WTC11 (cell line): ENCODE measurements at regions not wholly inside any gene's neighbourhood (a gene's known extent, or its start where the extent isn't known, plus 50 kb on each side); places are given as distances from the start of the nearest gene placed in this dataset.

Experiments used
- ATAC-seq: fragments of 200-7000 bp; cut with Tn5 transposase; 2 replicates; pipeline ENCODE4 v1.10.0; 2021; ENCODE audit warnings: mild to moderate bottlenecking, moderate library complexity
- CTCF ChIA-PET: fragments of 300-600 bp; sonication (Branson Sonifier 250); formaldehyde crosslinking; loops from one replicate; lab custom pipeline; 2021; ENCODE audit warnings: antibody characterized with exemption; lab: Charles Lee
- POLR2A ChIA-PET: fragments of 350-600 bp; sonication (Branson Sonifier 250); formaldehyde crosslinking; loops from one replicate; lab custom pipeline; 2021; ENCODE audit warnings: antibody characterized with exemption; lab: Charles Lee
- DNase-seq: peaks from one replicate; pipeline ENCODE4 v3.0.0; 2021; ENCODE audit warnings: low spot score
- H3K27ac Mint-ChIP-seq: 2 replicates; pipeline ENCODE4 v1.8.0; 2021; ENCODE audit warnings: mixed read lengths
- H3K27me3 Mint-ChIP-seq: 2 replicates; pipeline ENCODE4 v1.8.0; 2021; ENCODE audit warnings: low read depth, mild to moderate bottlenecking, moderate library complexity, mixed read lengths
- H3K36me3 Mint-ChIP-seq: 2 replicates; pipeline ENCODE4 v1.8.0; 2021; ENCODE audit warnings: mixed read lengths
- H3K4me1 Mint-ChIP-seq: 2 replicates; pipeline ENCODE4 v1.8.0; 2022; ENCODE audit warnings: mixed read lengths
- H3K4me3 Mint-ChIP-seq: 2 replicates; pipeline ENCODE4 v1.8.0; 2021; ENCODE audit warnings: mild to moderate bottlenecking, moderate library complexity, mixed read lengths
- H3K9me3 Mint-ChIP-seq: 2 replicates; pipeline ENCODE4 v1.8.0; 2021; ENCODE audit warnings: mixed read lengths
- CREB1 ChIP-seq: sonication (generic); formaldehyde crosslinking; IDR thresholded peaks from 2 replicates; pipeline ENCODE4 v1.8.0; 2023; ENCODE audit warnings: mild to moderate bottlenecking, missing genetic modification reagents
- ESRRA ChIP-seq: sonication (generic); formaldehyde crosslinking; IDR thresholded peaks from 2 replicates; pipeline ENCODE4 v1.8.1; 2022; ENCODE audit warnings: mild to moderate bottlenecking, missing genetic modification reagents, borderline replicate concordance
- NFATC4 ChIP-seq: fragments of 250-450 bp; sonication (Bioruptor Pico); IDR thresholded peaks from 2 replicates; pipeline ENCODE4 v1.9.0; 2021; ENCODE audit warnings: mild to moderate bottlenecking
- ZNF138 ChIP-seq: sonication (generic); formaldehyde crosslinking; conservative IDR thresholded peaks from 2 replicates; pipeline ENCODE4 v1.8.1; 2022; ENCODE audit warnings: mild to moderate bottlenecking, moderate library complexity, missing genetic modification reagents
- ZNF232 ChIP-seq: sonication (generic); formaldehyde crosslinking; IDR thresholded peaks from 2 replicates; pipeline ENCODE4 v1.8.0; 2022; ENCODE audit warnings: mild to moderate bottlenecking, missing genetic modification reagents
- ZNF263 ChIP-seq: sonication (generic); formaldehyde crosslinking; IDR thresholded peaks from 2 replicates; pipeline ENCODE4 v1.8.1; 2022; ENCODE audit warnings: low read depth, mild to moderate bottlenecking, moderate library complexity, missing genetic modification reagents
- TF ChIP-seq, protein P1 (sequence below): sonication (generic); formaldehyde crosslinking; IDR thresholded peaks from 2 replicates; pipeline ENCODE4 v1.8.1; 2022; ENCODE audit warnings: low read depth, mild to moderate bottlenecking, moderate library complexity, missing genetic modification reagents, borderline replicate concordance
- TF ChIP-seq, protein P2 (sequence below): fragments of 250-450 bp; sonication (Bioruptor Pico); IDR thresholded peaks from 2 replicates; pipeline ENCODE4 v1.9.0; 2021; ENCODE audit warnings: mild to moderate bottlenecking
- TF ChIP-seq, protein P3 (sequence below): sonication (generic); formaldehyde crosslinking; IDR thresholded peaks from 2 replicates; pipeline ENCODE4 v1.8.1; 2023; ENCODE audit warnings: mild to moderate bottlenecking, missing genetic modification reagents, moderate library complexity
- TF ChIP-seq, protein P4 (sequence below): fragments of 250-450 bp; sonication (Bioruptor Pico); IDR thresholded peaks from 2 replicates; pipeline ENCODE4 v1.9.0; 2021; ENCODE audit warnings: moderate library complexity, mild to moderate bottlenecking, inconsistent platforms, borderline replicate concordance
- TF ChIP-seq, protein P5 (sequence below): fragments of 250-450 bp; sonication (Bioruptor Pico); conservative IDR thresholded peaks from 2 replicates; pipeline ENCODE4 v1.9.0; 2021; ENCODE audit warnings: mild to moderate bottlenecking
- TF ChIP-seq, protein P6 (sequence below): sonication (generic); formaldehyde crosslinking; conservative IDR thresholded peaks from 2 replicates; pipeline ENCODE4 v1.8.1; 2022; ENCODE audit warnings: mild to moderate bottlenecking, missing genetic modification reagents
- TF ChIP-seq, protein P7 (sequence below): sonication (generic); formaldehyde crosslinking; IDR thresholded peaks from 2 replicates; pipeline ENCODE4 v1.8.1; 2022; ENCODE audit warnings: missing genetic modification reagents, borderline replicate concordance
- TF ChIP-seq, protein P8 (sequence below): sonication (generic); formaldehyde crosslinking; IDR thresholded peaks from 2 replicates; pipeline ENCODE4 v1.8.0; 2022; ENCODE audit warnings: mild to moderate bottlenecking, missing genetic modification reagents

DNA sequence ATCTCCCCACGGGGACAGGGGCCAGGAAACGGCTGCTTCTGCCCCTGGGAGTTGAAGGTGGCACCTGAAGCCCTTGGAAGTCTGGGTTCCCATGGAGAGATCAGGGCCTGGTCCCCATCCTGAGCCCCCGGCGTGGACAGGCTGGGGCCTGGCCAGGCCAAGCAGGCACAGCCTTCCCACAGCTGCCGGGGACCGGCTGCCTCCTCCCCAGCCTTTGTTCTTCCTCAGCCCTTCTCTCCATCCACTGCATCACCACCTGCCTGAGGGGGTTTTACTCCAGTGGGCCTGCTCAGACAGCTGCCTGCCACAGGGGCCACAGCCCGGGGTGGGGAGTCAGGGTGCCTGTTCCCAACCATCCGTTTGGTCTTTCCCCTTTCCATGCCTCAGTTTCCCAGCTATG, 187.7 kb downstream of the INHBB start (continued):
- TF ChIP-seq, protein P1, sequence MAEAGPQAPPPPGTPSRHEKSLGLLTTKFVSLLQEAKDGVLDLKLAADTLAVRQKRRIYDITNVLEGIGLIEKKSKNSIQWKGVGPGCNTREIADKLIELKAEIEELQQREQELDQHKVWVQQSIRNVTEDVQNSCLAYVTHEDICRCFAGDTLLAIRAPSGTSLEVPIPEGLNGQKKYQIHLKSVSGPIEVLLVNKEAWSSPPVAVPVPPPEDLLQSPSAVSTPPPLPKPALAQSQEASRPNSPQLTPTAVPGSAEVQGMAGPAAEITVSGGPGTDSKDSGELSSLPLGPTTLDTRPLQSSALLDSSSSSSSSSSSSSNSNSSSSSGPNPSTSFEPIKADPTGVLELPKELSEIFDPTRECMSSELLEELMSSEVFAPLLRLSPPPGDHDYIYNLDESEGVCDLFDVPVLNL (CRISPR knock-in tag) = no peak
- no peak for TF ChIP-seq CREB1 (CRISPR knock-in tag)
- TF ChIP-seq, protein P2, sequence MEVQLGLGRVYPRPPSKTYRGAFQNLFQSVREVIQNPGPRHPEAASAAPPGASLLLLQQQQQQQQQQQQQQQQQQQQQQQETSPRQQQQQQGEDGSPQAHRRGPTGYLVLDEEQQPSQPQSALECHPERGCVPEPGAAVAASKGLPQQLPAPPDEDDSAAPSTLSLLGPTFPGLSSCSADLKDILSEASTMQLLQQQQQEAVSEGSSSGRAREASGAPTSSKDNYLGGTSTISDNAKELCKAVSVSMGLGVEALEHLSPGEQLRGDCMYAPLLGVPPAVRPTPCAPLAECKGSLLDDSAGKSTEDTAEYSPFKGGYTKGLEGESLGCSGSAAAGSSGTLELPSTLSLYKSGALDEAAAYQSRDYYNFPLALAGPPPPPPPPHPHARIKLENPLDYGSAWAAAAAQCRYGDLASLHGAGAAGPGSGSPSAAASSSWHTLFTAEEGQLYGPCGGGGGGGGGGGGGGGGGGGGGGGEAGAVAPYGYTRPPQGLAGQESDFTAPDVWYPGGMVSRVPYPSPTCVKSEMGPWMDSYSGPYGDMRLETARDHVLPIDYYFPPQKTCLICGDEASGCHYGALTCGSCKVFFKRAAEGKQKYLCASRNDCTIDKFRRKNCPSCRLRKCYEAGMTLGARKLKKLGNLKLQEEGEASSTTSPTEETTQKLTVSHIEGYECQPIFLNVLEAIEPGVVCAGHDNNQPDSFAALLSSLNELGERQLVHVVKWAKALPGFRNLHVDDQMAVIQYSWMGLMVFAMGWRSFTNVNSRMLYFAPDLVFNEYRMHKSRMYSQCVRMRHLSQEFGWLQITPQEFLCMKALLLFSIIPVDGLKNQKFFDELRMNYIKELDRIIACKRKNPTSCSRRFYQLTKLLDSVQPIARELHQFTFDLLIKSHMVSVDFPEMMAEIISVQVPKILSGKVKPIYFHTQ = no peak
- TF ChIP-seq, protein P3, sequence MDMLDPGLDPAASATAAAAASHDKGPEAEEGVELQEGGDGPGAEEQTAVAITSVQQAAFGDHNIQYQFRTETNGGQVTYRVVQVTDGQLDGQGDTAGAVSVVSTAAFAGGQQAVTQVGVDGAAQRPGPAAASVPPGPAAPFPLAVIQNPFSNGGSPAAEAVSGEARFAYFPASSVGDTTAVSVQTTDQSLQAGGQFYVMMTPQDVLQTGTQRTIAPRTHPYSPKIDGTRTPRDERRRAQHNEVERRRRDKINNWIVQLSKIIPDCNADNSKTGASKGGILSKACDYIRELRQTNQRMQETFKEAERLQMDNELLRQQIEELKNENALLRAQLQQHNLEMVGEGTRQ (CRISPR knock-in tag) = no peak

DNA sequence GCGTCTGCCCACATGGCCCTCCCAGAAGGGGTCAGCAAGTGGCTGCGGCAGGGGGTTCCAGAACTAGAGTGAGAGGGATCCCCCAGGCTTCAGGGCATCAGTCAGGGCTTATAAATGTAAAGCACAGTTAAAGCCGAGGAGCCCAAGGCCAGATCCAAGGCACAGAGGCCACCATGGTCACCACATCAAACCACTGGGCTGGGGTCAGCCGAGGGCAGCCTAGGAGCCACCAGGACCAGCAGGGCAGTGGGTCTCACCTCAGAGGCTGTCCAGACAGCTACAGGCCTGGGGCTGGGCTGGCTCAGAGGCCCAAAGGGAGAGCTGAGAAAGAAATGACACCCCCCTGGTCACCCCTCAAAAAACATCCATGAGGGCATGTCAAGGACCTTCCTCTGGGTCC, 188.5 kb downstream of the INHBB start:
- Mint-ChIP-seq H3K4me3 (no peak overlapping the region), H3K27ac (no peak overlapping the region), H3K4me1 (no peaks in the 10 kb centered on the region), H3K9me3 (peaks cover 22% of the 10 kb centered on the region), H3K27me3 (peaks cover 32% of the 10 kb centered on the region), H3K36me3 (no peaks in the 10 kb centered on the region)
- ChIA-PET CTCF (interaction anchor here (3.0 kb wide), 1 partner anchor 13 kb away, joined by 13 read pairs; no protein-coding TSS in a partner anchor), POLR2A (no interaction called here)
- DNase-seq = no peak
- TF ChIP-seq, protein P4, sequence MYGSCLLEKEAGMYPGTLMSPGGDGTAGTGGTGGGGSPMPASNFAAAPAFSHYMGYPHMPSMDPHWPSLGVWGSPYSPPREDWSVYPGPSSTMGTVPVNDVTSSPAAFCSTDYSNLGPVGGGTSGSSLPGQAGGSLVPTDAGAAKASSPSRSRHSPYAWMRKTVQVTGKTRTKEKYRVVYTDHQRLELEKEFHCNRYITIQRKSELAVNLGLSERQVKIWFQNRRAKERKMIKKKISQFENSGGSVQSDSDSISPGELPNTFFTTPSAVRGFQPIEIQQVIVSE = no peak
- TF ChIP-seq, protein P5, sequence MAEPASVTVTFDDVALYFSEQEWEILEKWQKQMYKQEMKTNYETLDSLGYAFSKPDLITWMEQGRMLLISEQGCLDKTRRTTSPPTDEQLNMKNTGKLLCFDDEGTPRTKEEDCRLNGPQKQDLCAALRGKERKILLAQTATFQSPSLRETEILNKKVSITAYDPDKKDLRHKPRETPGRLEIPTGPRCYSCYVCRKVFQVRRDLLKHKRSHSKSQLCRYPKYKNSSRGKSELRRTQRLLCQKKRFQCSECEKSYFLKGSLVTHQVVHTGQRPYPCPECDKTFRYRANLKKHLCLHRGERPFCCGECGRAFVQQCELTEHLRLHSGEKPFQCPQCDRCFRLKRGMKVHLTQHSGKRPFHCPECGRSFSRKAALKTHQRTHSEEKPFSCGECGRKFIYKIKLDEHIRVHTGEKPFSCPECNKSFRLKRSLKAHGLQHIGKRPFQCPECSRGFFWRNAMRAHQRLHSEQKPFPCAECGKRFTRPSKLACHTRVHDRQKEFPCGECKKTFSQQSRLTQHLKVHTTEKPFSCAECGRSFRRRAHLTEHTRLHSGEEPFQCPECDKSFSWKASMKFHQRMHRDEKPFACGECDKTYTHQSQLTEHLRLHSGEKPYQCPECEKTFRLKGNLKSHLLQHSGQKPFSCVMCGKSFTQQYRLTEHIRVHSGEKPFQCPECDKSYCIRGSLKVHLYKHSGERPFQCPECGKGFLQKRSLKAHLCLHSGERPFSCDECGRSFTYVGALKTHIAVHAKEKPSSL = no peak
- TF ChIP-seq, protein P6, sequence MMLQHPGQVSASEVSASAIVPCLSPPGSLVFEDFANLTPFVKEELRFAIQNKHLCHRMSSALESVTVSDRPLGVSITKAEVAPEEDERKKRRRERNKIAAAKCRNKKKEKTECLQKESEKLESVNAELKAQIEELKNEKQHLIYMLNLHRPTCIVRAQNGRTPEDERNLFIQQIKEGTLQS (CRISPR knock-in tag) = no peak
- TF ChIP-seq ESRRA (CRISPR knock-in tag) (no peak), ZNF232 (CRISPR knock-in tag) (no peak), ZNF138 (CRISPR knock-in tag) (no peak), ZNF263 (CRISPR knock-in tag) (no peak), NFATC4 (no peak)
- TF ChIP-seq, protein P1 (CRISPR knock-in tag) = no peak
- TF ChIP-seq, protein P7, sequence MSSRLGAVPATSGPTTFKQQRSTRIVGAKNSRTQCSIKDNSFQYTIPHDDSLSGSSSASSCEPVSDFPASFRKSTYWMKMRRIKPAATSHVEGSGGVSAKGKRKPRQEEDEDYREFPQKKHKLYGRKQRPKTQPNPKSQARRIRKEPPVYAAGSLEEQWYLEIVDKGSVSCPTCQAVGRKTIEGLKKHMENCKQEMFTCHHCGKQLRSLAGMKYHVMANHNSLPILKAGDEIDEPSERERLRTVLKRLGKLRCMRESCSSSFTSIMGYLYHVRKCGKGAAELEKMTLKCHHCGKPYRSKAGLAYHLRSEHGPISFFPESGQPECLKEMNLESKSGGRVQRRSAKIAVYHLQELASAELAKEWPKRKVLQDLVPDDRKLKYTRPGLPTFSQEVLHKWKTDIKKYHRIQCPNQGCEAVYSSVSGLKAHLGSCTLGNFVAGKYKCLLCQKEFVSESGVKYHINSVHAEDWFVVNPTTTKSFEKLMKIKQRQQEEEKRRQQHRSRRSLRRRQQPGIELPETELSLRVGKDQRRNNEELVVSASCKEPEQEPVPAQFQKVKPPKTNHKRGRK (CRISPR knock-in tag) = no peak
- TF ChIP-seq, protein P8, sequence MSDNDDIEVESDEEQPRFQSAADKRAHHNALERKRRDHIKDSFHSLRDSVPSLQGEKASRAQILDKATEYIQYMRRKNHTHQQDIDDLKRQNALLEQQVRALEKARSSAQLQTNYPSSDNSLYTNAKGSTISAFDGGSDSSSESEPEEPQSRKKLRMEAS = no peak
- ATAC-seq = no peak
